ENCODE measurements at regions not wholly inside any gene's neighbourhood (a gene's known extent, or its start where the extent isn't known, plus 50 kb on each side); places are given as distances from the start of the nearest gene placed in this dataset.

GRCh38 chr6:112401083-112401482 lies 54.0 kb downstream of the RFPL4B start:
- DNase-seq (ENCODE audit: low read depth in 1 of 2, low spot score in 1 of 2) = no peak
- Histone ChIP-seq H3K27ac (replicated peaks) (no peak overlapping the region), H3K4me3 (replicated peaks; ENCODE audit: insufficient read depth, low read length) (no peak overlapping the region), H3K27me3 (ENCODE audit: insufficient read depth, poor library complexity, severe bottlenecking) (no peaks in the 10 kb centered on the region)
- TF ChIP-seq CTCF (IDR thresholded peaks at IDR 0.05; ENCODE audit: insufficient read depth, low read length) (no peak), SPI1 (IDR thresholded peaks at IDR 0.05; ENCODE audit: borderline replicate concordance, low read depth) (no peak)

- Histone ChIP-seq H3K27me3 (ENCODE audit: insufficient read depth, poor library complexity, severe bottlenecking) (no peaks in the 10 kb centered on the region), H3K27ac (replicated peaks) (no peak overlapping the region), H3K4me3 (replicated peaks; ENCODE audit: insufficient read depth, low read length) (no peak overlapping the region)
- DNase-seq (ENCODE audit: low read depth in 1 of 2, low spot score in 1 of 2) = no peak
- no peak for TF ChIP-seq POLR2AphosphoS5 (IDR thresholded peaks at IDR 0.05; ENCODE audit: low read depth)
- TF ChIP-seq SPI1 (IDR thresholded peaks at IDR 0.05; ENCODE audit: borderline replicate concordance, low read depth) = no peak
- no peak for TF ChIP-seq GABPA (IDR thresholded peaks at IDR 0.05; ENCODE audit: low read depth)
- TF ChIP-seq CTCF (IDR thresholded peaks at IDR 0.05; ENCODE audit: insufficient read depth, low read length) = no peak
- no peak for TF ChIP-seq REST (IDR thresholded peaks at IDR 0.05; ENCODE audit: insufficient replicate concordance, low read depth)
Observed at GRCh38 chr6:112407101-112407590, 60.0 kb downstream of the RFPL4B start.

- no peak overlapping the region for H3K27ac ChIP-seq (replicated peaks)
- H3K4me3 ChIP-seq (replicated peaks; ENCODE audit: insufficient read depth, low read length) = no peak overlapping the region
- no peak for DNase-seq (ENCODE audit: low read depth in 1 of 2, low spot score in 1 of 2)
- H3K27me3 ChIP-seq (ENCODE audit: insufficient read depth, poor library complexity, severe bottlenecking) = no peaks in the 10 kb centered on the region
- no peak for TF ChIP-seq REST (IDR thresholded peaks at IDR 0.05; ENCODE audit: insufficient replicate concordance, low read depth)
- TF ChIP-seq CTCF (IDR thresholded peaks at IDR 0.05; ENCODE audit: insufficient read depth, low read length) = no peak
- no peak for TF ChIP-seq SPI1 (IDR thresholded peaks at IDR 0.05; ENCODE audit: borderline replicate concordance, low read depth)
- no peak for TF ChIP-seq GABPA (IDR thresholded peaks at IDR 0.05; ENCODE audit: low read depth)
- no peak for TF ChIP-seq POLR2AphosphoS5 (IDR thresholded peaks at IDR 0.05; ENCODE audit: low read depth)
Observed at GRCh38 chr6:112408522-112408921, 61.4 kb downstream of the RFPL4B start.

- Histone ChIP-seq H3K27ac (replicated peaks) (no peak overlapping the region), H3K27me3 (ENCODE audit: insufficient read depth, poor library complexity, severe bottlenecking) (no peaks in the 10 kb centered on the region), H3K4me3 (replicated peaks; ENCODE audit: insufficient read depth, low read length) (no peak overlapping the region)
- no peak for DNase-seq (ENCODE audit: low read depth in 1 of 2, low spot score in 1 of 2)
- TF ChIP-seq POLR2AphosphoS5 (IDR thresholded peaks at IDR 0.05; ENCODE audit: low read depth) = no peak
- TF ChIP-seq SPI1 (IDR thresholded peaks at IDR 0.05; ENCODE audit: borderline replicate concordance, low read depth) = no peak
- TF ChIP-seq REST (IDR thresholded peaks at IDR 0.05; ENCODE audit: insufficient replicate concordance, low read depth) = no peak
- no peak for TF ChIP-seq GABPA (IDR thresholded peaks at IDR 0.05; ENCODE audit: low read depth)
- no peak for TF ChIP-seq CTCF (IDR thresholded peaks at IDR 0.05; ENCODE audit: insufficient read depth, low read length)
Observed at GRCh38 chr6:112409311-112409710, 62.2 kb downstream of the RFPL4B start.
